ENCODE measurements at regions not wholly inside any gene's neighbourhood (a gene's known extent, or its start where the extent isn't known, plus 50 kb on each side); places are given as distances from the start of the nearest gene placed in this dataset.

DNA sequence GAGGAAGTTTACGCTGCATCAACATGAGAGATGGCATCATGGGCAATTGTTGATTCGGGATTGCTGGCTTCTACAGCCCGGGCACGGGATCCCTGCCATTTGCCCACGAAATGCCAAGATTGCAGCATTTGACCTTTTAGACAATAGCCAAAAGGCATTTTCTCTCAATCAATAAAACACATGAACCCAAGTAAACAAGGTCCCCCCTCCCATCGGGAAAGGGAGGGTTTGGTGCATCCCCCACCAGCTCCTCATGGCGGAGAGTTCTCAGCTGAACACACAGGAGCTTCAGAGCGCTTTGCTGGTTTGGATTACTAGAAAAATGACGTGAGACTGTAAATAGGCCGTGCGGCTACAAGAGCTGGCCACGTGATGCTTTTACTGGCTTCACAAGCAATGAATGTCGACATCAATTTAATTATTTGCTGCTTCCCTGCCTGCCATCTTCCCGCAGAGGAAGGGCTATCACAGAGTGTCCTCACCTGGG, 147.6 kb downstream of the C16orf95 start:
- DNase-seq (ENCODE audit: low read depth in 2 of 2), result no peak

DNA sequence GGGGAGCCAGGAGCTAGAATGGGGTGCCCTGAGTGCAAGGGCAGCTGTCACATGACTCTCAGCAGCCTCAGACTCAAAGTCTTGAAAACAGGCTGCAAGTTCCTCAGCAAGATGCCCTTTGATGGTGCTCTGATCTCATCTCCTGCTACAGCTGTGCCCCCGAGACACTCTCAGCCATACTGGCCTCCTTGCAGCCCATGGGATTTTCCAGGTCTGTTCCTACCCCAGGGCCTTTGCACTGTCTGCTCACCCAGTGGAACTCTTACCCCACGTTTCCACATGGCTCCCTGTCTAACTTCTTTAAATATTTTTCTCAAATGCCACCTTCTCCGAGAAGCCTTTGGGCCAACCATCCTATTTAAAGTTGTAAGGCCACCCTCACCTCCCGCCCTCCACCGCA, 146.9 kb downstream of the C16orf95 start:
- no peak for DNase-seq (ENCODE audit: low read depth in 2 of 2)

DNA sequence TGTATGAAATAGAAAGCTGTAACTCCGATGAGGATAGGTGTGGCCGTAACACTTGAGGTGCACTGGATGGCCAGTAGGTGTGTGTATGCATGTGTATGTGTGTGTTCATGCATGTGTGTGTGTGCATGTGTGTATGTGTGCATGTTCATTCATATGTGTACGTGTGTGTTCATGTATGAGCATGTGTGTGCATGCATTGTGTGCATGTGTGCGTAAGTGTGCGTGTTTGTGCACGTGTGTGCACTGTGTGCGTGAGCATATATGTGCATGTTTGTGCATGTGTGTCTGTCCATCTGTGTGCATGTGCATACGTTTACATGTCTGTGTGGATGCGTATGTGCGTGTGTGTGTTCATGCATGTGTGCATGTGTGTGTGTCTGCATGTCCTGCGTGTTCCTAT, 145.5 kb downstream of the C16orf95 start:
- no peak for DNase-seq (ENCODE audit: low read depth in 2 of 2)

DNA sequence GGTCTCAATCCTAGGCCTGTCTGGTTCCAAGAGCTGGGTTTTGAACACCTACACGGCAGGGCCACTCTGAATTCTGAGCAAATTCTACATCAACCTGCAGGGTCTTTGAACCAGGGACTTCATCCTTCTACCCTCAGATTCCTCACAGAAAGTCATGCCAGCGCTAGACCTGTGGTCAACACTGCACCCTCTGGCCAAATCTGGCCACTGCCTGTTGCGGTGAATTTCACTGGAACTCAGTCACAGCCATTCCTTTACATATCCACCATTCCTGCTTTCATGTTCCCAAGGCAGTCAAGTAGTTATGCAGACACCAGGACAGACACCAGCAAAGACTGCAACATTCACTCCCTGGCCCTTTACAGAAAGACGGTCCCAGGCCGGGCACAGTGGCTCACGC, 144.6 kb downstream of the C16orf95 start:
- DNase-seq (ENCODE audit: low read depth in 2 of 2), result no peak

DNA sequence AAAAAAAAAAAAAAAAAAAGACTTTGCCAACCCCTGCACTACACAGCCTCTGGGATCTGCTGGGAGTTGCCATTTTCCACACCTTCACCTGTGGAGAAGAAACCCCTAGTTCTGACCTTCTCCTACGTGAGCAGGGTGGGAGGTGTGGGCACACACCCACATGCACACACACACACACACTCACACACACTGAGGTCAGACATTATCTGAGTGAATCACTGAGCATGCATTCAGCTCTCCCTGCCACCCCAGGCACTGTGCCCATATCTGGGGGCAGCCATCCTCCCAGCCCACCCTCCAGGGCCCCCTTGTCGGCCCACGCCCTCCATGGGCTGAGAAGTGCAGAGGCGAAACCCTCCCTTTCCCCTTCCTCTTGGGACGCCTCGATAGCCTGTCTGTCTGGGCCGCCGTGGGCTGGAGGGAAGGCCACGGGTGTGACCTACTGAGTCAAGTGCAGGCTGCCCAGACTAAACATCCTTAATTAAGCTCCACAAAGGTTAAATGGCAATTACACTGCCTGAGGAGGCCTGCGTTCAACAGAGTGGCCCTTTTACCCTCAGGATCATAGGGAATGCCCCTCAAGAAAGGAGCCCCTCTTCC, 143.8 kb downstream of the C16orf95 start:
- DNase-seq (ENCODE audit: low read depth in 2 of 2), result peak in 1 of 2 donors; percentile 17

DNA sequence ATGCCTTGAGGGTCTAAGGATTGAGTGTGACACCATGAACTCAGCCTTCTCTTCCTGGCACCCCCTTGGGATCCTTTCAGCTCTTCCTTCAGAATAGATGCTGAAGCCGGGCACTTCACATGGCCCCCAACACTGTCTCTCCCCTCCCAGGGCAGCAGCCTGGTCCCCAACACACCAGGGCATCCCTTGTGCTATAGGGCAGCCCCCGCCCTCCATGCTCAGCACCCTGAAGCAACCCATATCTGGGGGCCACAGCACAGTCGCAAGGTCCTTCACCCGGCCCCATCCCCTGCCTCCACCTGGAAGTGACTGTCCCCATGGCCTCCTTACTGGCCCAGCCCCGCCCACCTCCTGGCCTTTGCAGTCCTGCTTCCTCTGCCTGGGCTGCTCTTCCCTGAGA, 143.1 kb downstream of the C16orf95 start:
- DNase-seq (ENCODE audit: low read depth in 2 of 2), result no peak

DNA sequence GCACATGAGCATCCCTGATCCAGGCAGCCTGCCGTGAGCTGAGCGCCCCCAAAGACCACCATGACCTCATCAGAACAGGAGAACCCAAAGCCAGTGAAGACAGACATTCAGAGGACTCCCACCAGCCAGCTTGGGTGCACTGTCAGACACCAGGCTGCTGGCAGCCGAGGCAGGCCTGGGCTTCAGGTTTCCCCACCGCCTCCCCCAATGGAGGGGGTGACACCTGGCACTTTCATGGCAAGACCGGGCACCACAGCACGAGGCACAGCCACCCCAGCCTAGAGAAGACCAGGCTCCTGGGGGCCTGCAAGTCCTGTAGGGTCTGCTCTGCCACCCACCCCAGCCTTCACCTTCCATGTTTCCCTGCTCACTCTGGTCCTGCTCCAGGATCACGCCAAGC, 140.5 kb downstream of the C16orf95 start:
- DNase-seq (ENCODE audit: low read depth in 2 of 2), result no peak

DNA sequence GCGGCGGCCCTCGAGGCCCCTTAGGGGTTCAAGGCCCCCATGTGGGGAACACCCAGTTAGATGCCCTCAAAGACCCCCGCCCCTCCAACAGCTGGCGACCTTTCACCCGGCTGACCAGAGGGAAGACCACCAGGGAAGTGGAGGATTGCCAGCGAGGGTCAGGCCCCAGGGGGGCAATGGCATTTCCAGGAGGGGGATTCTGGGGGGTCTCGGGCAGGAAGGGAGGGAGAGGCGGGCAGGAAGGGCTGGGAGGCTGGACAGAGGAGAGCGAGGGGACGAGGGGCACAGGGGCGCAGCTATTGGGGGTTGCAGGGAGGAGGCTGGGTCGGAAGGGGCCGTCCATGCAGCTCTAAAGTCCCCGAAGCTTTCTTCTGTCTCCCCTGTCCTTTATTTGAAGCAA, 139.5 kb downstream of the C16orf95 start:
- no peak for DNase-seq (ENCODE audit: low read depth in 2 of 2)

DNA sequence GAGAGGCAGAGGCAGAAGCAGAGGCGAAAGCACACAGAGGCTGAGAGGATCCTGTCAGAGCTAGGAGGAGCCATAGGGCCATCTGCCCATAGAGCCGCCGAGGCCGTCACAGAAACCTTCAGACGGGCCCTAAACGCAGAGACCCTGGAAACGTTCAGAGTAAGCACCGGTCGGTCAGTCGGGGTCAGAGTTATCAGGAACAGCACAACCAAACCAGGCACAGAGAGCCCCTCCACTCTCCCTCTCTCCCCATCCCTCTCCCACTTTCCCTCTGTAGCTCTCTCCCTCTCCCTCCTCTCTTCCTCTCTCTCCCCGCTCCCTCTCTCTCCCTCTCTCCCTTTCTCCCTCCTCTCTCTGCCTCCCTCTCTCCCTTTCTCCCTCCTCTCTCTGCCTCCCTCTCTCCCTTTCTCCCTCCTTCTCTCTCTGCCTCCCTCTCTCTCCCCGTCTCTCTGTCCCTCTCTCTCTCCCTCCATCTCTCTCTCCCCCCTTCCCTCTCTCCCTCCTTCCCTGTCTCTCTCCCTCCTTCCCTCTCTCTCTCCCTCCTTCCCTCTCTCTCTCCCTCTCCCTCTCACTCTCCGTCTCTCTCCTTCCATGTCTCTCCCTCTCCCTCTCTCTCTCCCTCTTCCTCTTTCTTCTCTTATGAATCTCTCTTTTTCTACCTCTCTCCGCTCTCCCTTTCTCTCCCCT, 138.9 kb downstream of the C16orf95 start:
- peak in 1 of 2 donors; percentile 50 for DNase-seq (ENCODE audit: low read depth in 2 of 2)

DNA sequence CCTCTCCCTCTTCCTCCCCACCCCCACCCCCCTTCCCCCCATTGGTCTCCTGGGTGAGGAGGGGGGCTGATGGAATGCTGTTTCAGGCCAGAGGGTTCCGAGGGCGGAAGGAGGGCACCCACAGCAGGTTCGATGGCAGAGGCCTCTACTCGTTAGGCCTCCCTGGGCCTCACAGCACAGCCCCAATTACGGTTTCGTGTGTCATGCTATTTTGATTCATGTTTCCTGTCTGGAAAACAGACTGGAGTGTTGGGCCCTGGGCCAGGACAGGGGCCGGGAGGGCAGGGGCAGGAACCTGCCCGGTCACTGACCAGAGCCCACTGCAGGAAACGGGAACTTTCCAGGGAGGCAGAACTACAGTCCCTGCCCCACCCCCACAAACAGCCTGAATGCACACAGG, 138.2 kb downstream of the C16orf95 start:
- peak; percentile 95 to 97 for DNase-seq (ENCODE audit: low read depth in 2 of 2)

DNA sequence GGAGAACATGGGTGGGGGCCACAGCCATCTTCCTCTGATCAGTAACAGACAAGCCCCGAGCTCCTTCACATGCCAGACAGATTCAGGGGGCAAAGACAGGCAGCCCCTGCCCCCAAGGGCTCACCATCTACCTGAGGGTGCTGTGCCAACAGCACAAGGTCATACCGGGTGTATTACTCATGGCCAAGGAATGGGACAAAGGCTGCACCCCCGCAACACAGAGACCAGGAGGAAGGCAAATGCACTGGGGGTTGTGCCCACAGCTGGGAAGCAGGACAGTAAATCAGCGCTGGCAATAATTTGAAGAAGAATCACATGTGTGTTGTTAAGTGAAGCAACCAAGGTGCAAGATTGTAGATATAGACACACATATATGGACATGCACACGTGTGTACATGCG, 137.1 kb downstream of the C16orf95 start:
- no peak for DNase-seq (ENCODE audit: low read depth in 2 of 2)

DNA sequence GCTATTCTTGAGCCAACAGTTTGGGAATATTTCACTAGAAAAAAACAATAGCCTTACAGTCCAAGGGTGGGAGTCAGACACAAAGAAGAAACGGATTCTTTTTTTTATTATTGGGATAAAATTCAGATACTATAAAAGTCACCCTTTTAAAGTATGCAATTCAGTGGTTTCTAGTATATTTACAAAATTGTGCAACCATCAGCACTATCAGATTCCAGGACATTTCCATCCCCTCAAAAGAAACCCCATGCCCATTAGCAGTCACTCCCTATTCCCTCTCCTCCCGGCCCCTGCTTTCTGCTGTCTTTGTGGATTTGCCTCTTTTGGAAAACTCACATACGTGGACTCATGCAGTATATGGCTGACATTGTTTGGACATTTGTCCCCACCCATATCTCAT, 134.4 kb downstream of the C16orf95 start:
- no peak for DNase-seq (ENCODE audit: low read depth in 2 of 2)

DNA sequence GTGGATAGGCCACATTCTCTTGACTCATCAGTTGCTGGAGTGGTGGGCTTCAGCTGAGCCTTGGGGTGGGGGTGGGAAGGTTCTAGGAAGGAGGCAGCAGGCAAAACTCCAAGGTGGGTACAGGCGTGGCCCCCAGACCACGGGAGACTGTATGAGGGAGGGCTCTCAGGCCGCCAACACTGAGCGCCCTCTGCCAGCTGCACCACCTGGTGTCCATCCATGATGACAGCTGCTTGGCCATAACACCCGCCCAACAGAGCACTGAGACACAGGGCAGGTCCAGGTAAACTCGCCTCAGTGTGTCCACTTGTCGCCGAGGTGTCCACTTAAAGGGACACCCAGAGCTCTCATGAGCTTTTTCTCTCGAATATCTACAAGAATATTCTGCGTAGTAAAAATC, 133.5 kb downstream of the C16orf95 start:
- DNase-seq (ENCODE audit: low read depth in 2 of 2), result no peak

DNA sequence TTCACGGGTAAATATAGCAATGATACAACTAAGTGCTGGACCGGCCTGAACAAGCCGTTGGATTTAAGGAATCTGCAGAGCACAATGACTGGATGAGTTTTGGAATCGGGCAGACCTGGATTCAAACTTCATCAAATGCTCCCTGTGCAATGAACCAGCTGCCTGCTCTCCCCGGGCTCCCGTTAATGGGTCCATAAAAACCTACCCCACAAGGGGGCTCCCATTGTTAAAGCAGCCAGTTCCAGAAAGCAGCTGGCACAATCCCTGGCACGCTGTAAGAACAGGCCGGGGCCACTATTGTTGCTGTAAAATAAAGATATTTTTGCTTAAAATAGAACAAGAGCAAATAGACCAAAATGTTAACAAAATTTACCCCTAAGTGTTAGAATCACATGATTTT, 131.9 kb downstream of the C16orf95 start:
- DNase-seq (ENCODE audit: low read depth in 2 of 2), result no peak

DNA sequence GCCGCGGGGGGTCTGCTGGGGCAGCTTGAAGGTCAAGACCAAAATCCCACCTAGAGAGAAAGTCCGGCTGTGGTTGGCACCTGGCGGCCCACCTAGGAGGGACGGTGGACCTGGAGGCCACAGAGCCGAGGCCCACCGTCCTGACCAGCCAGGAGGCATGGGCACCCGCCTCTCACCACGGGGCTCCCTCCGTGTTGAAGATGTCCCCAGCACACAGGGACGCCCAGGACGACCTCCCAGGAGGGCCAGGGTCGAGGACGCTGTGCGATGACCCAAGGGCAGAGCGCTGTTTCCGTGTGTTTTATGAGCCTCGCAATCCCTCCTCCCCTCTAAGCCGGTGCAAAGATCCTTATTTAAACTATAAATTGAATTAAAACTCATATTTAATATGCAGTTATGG, 131.2 kb downstream of the C16orf95 start:
- no peak for DNase-seq (ENCODE audit: low read depth in 2 of 2)

DNA sequence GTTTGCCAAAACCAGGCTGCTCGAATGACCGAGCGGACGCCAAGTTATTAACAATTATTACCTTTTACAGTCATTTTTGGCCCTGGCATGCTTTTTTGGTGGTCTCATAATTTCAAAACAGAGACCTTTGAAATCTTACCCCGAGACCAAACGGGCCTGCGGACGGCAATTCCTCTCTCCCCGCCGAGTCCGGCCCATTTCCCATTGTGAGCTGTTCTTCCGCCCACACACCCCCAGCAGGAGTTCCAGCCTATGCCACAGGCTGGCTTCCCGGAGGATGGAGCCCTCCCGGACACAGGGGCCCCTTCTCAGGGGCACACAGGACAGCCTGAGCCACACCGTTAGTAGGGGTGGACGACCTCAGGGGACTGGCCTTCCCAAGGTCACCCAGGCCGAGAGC, 130.7 kb downstream of the C16orf95 start:
- peak; percentile 44 to 56 for DNase-seq (ENCODE audit: low read depth in 2 of 2)

DNA sequence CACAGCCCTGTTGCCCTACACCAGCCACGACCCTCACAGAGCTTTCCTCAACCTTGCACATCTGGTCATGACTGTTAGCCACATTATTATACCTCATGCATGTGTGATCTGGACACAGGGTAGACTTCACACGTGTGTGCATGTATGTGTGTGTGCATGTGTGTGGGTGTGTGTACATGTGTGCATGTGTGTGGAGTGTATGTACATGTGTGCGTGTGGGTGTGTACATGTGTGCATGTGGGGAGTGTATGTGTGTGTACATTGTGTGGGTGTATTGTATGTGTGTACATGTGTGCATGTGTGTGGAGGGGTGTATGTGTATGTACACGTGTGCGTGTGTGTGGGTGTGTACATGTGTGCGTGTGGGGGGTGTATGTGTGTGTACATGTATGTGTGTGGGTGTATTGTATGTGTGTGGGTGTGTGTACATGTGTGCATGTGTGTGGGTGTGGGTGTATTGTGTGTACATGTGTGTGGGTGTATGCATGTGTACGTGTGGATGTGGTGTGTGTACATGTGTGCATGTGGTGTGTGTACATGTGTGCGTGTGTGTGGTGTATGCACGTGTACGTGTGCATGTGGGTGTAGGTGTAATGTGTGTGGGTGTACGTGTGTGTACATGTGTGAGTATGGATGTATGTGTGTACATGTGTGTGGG, 130.2 kb downstream of the C16orf95 start:
- no peak for DNase-seq (ENCODE audit: low read depth in 2 of 2)

DNA sequence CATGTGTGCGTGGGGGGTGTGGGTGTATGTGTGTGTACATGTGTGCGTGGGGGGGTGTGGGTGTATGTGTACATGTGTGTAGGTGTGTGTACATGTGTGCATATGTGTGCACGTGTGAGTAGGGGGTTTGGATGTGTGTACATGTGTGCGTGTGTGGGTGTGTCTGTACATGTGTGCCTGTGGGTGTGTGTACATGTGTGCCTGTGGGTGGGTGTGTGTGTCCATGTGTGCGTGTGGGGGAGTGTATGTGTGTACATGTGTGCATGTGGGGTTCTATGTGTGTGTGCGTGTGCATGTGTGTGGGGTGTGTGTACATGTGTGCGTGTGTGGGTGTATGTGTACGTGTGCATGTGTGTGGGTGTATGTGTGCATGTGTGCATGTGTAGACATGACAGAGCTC, 129.1 kb downstream of the C16orf95 start:
- no peak for DNase-seq (ENCODE audit: low read depth in 2 of 2)

DNA sequence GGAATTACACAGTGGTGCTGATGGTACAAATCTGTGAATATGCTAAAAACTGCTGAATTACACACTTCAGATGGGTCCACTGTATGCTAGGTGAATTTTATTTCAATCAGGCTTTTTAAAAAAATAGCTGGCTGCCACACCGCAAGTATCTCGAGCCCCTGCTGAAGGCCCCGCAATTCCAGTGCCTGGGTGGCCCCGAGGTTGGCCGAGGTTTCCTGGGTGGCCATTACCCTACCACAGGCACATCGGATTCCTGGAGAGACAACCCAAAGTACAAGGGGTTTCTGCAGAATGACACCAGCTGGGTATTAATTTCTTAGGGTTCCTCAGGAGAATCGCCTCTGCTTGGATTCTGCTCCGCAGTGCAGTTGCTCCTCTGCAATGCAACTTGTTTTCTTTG, 127.8 kb downstream of the C16orf95 start:
- no peak for DNase-seq (ENCODE audit: low read depth in 2 of 2)

DNA sequence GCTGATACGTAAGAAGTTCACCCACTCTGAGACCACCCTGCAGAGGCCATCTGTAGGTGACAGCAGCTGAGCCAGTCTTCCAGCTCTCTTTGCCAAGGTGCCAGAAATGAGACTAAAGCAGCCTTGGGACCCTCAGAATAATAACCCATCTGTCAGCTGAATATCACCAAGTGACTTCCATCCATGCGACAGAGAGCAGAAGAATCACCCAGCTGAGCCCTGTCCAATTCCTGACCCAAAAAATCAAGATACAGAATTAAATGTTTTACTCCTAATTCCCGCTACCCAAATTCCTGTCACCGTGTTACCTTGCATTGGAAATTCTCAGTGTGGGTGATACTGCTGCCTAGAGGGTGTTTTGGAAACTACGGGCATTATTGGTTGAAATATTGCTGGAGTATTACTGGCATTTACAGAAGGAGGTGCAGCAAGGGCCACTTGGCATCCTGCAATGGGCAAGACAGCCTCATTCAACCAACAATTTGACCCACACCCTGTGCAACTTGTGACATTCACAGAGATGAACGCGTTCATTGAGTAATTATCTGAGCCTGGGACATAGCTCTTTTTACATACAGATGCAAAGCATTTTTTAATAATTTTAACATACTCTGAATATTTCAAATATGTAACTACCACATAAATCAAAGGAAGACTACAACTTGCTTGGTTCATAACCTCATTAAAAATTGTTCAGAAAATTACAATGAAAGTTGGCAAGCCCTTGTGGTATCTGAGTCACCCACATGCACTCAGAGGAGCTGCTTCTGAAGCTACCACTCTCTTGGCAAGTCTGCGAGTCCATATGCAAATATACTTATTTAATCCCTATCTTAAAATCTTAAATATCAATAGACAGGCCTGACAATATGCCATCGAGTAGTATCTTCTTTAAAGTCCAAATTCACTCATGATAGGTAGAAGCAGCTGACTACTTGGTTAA, 126.6 kb downstream of the C16orf95 start:
- DNase-seq (ENCODE audit: low read depth in 2 of 2), result no peak

DNA sequence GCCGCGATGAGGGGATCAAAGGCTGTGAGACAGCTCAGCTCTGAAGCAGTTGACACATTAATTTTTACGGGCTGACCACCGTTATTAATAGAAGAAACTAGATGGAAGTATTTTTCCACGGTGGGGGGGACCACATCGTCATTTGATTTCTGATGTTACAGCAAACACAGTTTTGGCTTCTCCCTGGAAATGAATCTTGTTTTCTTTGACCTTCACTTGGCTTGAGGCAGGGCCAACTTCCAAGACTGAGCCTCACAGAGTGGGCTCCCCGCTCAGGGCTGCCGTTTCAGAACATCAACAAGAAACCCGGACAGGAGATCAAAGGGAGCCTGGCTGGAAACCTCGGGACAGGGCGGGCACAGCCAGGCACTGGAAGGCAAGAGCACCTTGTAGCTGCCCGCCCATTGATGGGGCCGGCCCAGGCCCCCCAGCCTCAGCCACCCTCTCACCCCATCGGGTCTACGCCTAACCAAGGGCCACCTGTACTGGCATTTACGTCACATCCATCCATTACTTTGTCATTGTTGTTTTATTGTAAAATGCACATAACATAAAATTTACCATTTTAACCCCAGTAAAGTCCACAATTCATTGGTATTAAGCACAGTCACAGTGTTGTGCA, 124.6 kb downstream of the C16orf95 start:
- no peak for DNase-seq (ENCODE audit: low read depth in 2 of 2)
